Keratinocyte (primary cell): ENCODE measurements at regions not wholly inside any gene's neighbourhood (a gene's known extent, or its start where the extent isn't known, plus 50 kb on each side); places are given as distances from the start of the nearest gene placed in this dataset.

Experiments
- DNase-seq: peaks from one replicate; pipeline ENCODE4 v3.0.0-alpha.2; 2011; ENCODE audit warnings: low read depth, missing footprints, low spot score
- FAIRE-seq: peaks from 2 replicates; lab custom pipeline; 2011; peaks lifted over from hg19 to GRCh38; lab: Jason Lieb, UNC
- H2AFZ ChIP-seq: 2 replicates; pipeline ENCODE4 v1.6.0; 2012; ENCODE audit warnings: low read length, control low read depth, inconsistent platforms; ENCODE audit not compliant: control insufficient read depth
- H3K27ac ChIP-seq: 2 replicates; pipeline ENCODE4 v1.5.1; 2011; ENCODE audit warnings: low read length; ENCODE audit not compliant: control insufficient read depth, insufficient read depth
- H3K27me3 ChIP-seq: 3 replicates; pipeline ENCODE4 v1.6.0; 2011; ENCODE audit warnings: low read length; ENCODE audit not compliant: control insufficient read depth, insufficient read depth; ENCODE audit errors: extremely low read depth
- H3K36me3 ChIP-seq, 2 experiments: 2 replicates in 1 of 2; 3 replicates in 1 of 2; pipeline ENCODE4 v1.5.1; 2011; ENCODE audit warnings: low read length in 2 of 2, mild to moderate bottlenecking in 1 of 2; ENCODE audit not compliant: control insufficient read depth in 2 of 2, insufficient read depth in 2 of 2; ENCODE audit errors: extremely low read depth in 1 of 2
- H3K4me1 ChIP-seq: 3 replicates; pipeline ENCODE4 v1.5.1; 2011; ENCODE audit warnings: low read length; ENCODE audit not compliant: control insufficient read depth, insufficient read depth; ENCODE audit errors: extremely low read depth
- H3K4me2 ChIP-seq: 3 replicates; pipeline ENCODE4 v1.6.0; 2011; ENCODE audit warnings: low read depth, low read length; ENCODE audit not compliant: control insufficient read depth, insufficient read depth; ENCODE audit errors: extremely low read depth
- H3K4me3 ChIP-seq, 3 experiments: fragments of 200-600 bp in 1 of 3; sonication (generic) in 1 of 3; 2 replicates in 2 of 3; 3 replicates in 1 of 3; pipeline ENCODE4 v1.5.1; 2011 to 2016; ENCODE audit warnings: low read length in 3 of 3, mild to moderate bottlenecking in 3 of 3, control low read depth in 2 of 3, inconsistent platforms in 1 of 3, low read depth in 1 of 3, mixed read lengths in 1 of 3, mixed run types in 1 of 3, moderate library complexity in 1 of 3; ENCODE audit not compliant: control insufficient read depth in 2 of 3, insufficient read depth in 2 of 3; ENCODE audit errors: extremely low read depth in 1 of 3
- H3K79me2 ChIP-seq: 2 replicates; pipeline ENCODE4 v1.6.0; 2012; ENCODE audit warnings: low read length; ENCODE audit not compliant: control insufficient read depth, insufficient read depth
- H3K9ac ChIP-seq: 3 replicates; pipeline ENCODE4 v1.6.0; 2011; ENCODE audit warnings: low read length; ENCODE audit not compliant: control insufficient read depth, insufficient read depth; ENCODE audit errors: extremely low read depth
- H3K9me1 ChIP-seq: 3 replicates; pipeline ENCODE4 v1.6.0; 2011; ENCODE audit warnings: low read length; ENCODE audit not compliant: control insufficient read depth, insufficient read depth; ENCODE audit errors: extremely low read depth
- H3K9me3 ChIP-seq: 2 replicates; pipeline ENCODE4 v1.5.1; 2012; ENCODE audit warnings: low read depth, low read length; ENCODE audit not compliant: control insufficient read depth
- H4K20me1 ChIP-seq: 3 replicates; pipeline ENCODE4 v1.6.0; 2011; ENCODE audit warnings: low read length; ENCODE audit not compliant: control insufficient read depth, insufficient read depth; ENCODE audit errors: extremely low read depth
- EZH2 ChIP-seq: IDR thresholded peaks from one replicate; pipeline ENCODE4 v1.6.1; 2012; ENCODE audit warnings: inconsistent platforms, mild to moderate bottlenecking, low read length, moderate library complexity
- dilution Hi-C: fragments of 300-500 bp; cut with MboI; formaldehyde crosslinking; loops from one replicate; pipeline ENCODE4 v1.7.0; 2020; ENCODE audit warnings: low sequenced_read_pairs; ENCODE audit not compliant: extremely low pct_ligation_motif_present
- TF ChIP-seq, protein P1 (sequence below), 3 experiments: IDR thresholded peaks in 1 of 3; conservative IDR thresholded peaks in 1 of 3; optimal IDR thresholded peaks in 1 of 3; 2 replicates in 2 of 3; 3 replicates in 1 of 3; pipeline versions ENCODE3 to v1.5.1; 2011; ENCODE audit warnings: low read length in 3 of 3, mild to moderate bottlenecking in 3 of 3, moderate library complexity in 2 of 3, control low read depth in 1 of 3, inconsistent platforms in 1 of 3; ENCODE audit not compliant: insufficient read depth in 2 of 3; ENCODE audit errors: extremely low read depth in 1 of 3

DNA sequence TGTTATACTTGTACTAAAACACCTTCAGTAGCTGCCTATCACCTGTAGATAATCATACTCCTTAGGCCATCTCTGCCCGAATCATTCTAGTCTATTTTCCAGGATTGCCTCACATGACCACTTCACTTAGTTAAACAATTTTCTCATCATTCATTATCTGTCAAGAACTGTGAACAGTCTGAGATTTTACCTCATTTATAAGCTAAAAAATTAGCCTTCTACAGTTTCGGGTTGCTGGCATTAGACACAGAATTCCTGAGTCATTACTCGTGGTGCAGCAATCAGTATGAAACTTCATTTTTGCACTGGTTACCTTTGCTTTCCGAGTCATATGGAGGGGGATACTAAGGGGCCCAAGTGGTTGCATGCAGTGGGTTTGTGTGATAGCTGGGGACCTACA, 57.6 kb upstream of the OTOGL start:
- Histone ChIP-seq H2AFZ (no peak overlapping the region), H4K20me1 (no peaks in the 10 kb centered on the region), H3K4me3 (no peak overlapping the region), H3K27me3 (no peaks in the 10 kb centered on the region), H3K27ac (no peak overlapping the region), H3K4me1 (peaks cover 17% of the 10 kb centered on the region), H3K4me2 (peak overlapping the region; percentile 38), H3K9me3 (no peaks in the 10 kb centered on the region), H3K9ac (no peak overlapping the region), H3K9me1 (no peaks in the 10 kb centered on the region), H3K79me2 (no peaks in the 10 kb centered on the region), H3K36me3 (no peaks in the 10 kb centered on the region)
- DNase-seq (no peak), FAIRE-seq (no peak)
- TF ChIP-seq EZH2 = no peak
- TF ChIP-seq, protein P1, sequence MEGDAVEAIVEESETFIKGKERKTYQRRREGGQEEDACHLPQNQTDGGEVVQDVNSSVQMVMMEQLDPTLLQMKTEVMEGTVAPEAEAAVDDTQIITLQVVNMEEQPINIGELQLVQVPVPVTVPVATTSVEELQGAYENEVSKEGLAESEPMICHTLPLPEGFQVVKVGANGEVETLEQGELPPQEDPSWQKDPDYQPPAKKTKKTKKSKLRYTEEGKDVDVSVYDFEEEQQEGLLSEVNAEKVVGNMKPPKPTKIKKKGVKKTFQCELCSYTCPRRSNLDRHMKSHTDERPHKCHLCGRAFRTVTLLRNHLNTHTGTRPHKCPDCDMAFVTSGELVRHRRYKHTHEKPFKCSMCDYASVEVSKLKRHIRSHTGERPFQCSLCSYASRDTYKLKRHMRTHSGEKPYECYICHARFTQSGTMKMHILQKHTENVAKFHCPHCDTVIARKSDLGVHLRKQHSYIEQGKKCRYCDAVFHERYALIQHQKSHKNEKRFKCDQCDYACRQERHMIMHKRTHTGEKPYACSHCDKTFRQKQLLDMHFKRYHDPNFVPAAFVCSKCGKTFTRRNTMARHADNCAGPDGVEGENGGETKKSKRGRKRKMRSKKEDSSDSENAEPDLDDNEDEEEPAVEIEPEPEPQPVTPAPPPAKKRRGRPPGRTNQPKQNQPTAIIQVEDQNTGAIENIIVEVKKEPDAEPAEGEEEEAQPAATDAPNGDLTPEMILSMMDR (optimal IDR thresholded peaks at IDR 0.05 in 1 of 3, IDR thresholded peaks at IDR 0.05 in 1 of 3, conservative IDR thresholded peaks at IDR 0.05 in 1 of 3; ENCODE audit: extremely low read depth in 1 of 3, insufficient read depth in 2 of 3, low read length in 3 of 3) = no peak
- dilution Hi-C loops = no loop called here

DNA sequence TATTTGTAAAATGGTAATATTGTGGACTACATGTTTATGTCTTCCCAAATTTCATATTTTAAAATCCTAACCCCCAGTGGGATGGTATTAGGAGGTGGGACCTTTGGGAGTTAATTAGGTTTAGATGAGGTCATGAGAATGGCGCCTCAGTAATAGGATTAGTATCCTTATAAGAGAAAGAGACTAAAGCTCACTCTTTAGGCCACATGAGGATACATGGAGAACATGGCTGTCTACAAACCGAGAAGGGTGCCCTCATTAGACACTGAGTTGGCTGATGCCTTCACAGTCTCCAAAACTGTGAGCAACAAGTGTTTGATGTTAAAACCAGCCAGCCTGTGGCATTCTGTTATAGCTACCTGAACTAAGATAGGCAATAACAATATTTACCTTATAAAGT, 58.3 kb upstream of the OTOGL start:
- Histone ChIP-seq H3K27ac (no peak overlapping the region), H3K4me1 (peaks cover 17% of the 10 kb centered on the region), H3K4me3 (no peak overlapping the region), H3K9me1 (no peaks in the 10 kb centered on the region), H3K4me2 (no peak overlapping the region), H3K36me3 (no peaks in the 10 kb centered on the region), H4K20me1 (no peaks in the 10 kb centered on the region), H3K79me2 (no peaks in the 10 kb centered on the region), H2AFZ (no peak overlapping the region), H3K9me3 (no peaks in the 10 kb centered on the region), H3K9ac (no peak overlapping the region), H3K27me3 (no peaks in the 10 kb centered on the region)
- no peak for DNase-seq
- dilution Hi-C loops = no loop called here
- TF ChIP-seq, protein P1 (optimal IDR thresholded peaks at IDR 0.05 in 1 of 3, IDR thresholded peaks at IDR 0.05 in 1 of 3, conservative IDR thresholded peaks at IDR 0.05 in 1 of 3; ENCODE audit: extremely low read depth in 1 of 3, insufficient read depth in 2 of 3, low read length in 3 of 3) = no peak
- no peak for TF ChIP-seq EZH2
- no peak for FAIRE-seq
